ENCODE measurements at regions not wholly inside any gene's neighbourhood (a gene's known extent, or its start where the extent isn't known, plus 50 kb on each side); places are given as distances from the start of the nearest gene placed in this dataset.
A peak's percentile ranks its signal among the peaks of the same experiment; 100 is the strongest.

GRCh38 chr1:47627471-47628370 is 189.9 kb downstream of the FOXD2 start:
- DNase-seq: peak; percentile 12 to 46
- Histone ChIP-seq H3K4me1 (peaks cover 0 to 6% (median 1%) of the 10 kb centered on the region in 4 donors), H3K27me3 (peaks cover 0 to 6% of the 10 kb centered on the region in 2 donors), H3K36me3 (no peaks in the 10 kb centered on the region), H3K4me3 (no peak overlapping the region), H3K27ac (no peak overlapping the region), H3K9me3 (no peaks in the 10 kb centered on the region)
- intact Hi-C loops (cut with DNase I; ENCODE audit: low total_unique reads): no loop called here
- no peak for TF ChIP-seq CTCF (IDR thresholded peaks at IDR 0.05)

- H3K27ac ChIP-seq: no peak overlapping the region
- H3K27me3 ChIP-seq: peaks cover 0 to 6% of the 10 kb centered on the region in 2 donors
- no peaks in the 10 kb centered on the region for H3K4me1 ChIP-seq
- peak in 1 of 2 donors; percentile 12 for DNase-seq
- no peaks in the 10 kb centered on the region for H3K36me3 ChIP-seq
- H3K9me3 ChIP-seq: no peaks in the 10 kb centered on the region
- no peak for TF ChIP-seq CTCF (IDR thresholded peaks at IDR 0.05)
- intact Hi-C loops (cut with DNase I; ENCODE audit: low total_unique reads): no loop called here
- no peak overlapping the region for H3K4me3 ChIP-seq
These were observed 191.4 kb downstream of the FOXD2 start for GRCh38 chr1:47629201-47629600.

GRCh38 chr1:47630346-47630745 is 192.5 kb downstream of the FOXD2 start:
- DNase-seq: peak; percentile 2 to 46
- H3K9me3 ChIP-seq: no peaks in the 10 kb centered on the region
- H3K36me3 ChIP-seq: no peaks in the 10 kb centered on the region
- TF ChIP-seq CTCF (IDR thresholded peaks at IDR 0.05): no peak
- intact Hi-C loops (cut with DNase I; ENCODE audit: low total_unique reads): no loop called here
- no peaks in the 10 kb centered on the region for H3K4me1 ChIP-seq
- H3K27ac ChIP-seq: no peak overlapping the region
- peaks cover 0 to 6% of the 10 kb centered on the region in 2 donors for H3K27me3 ChIP-seq
- no peak overlapping the region for H3K4me3 ChIP-seq

- Histone ChIP-seq H3K36me3 (no peaks in the 10 kb centered on the region), H3K9me3 (no peaks in the 10 kb centered on the region), H3K27me3 (peaks cover 0 to 6% of the 10 kb centered on the region in 2 donors), H3K4me1 (no peaks in the 10 kb centered on the region), H3K27ac (no peak overlapping the region), H3K4me3 (no peak overlapping the region)
- intact Hi-C loops (cut with DNase I; ENCODE audit: low total_unique reads): no loop called here
- DNase-seq: peak in 1 of 2 donors; percentile 46
- no peak for TF ChIP-seq CTCF (IDR thresholded peaks at IDR 0.05)
These were observed 193.7 kb downstream of the FOXD2 start for GRCh38 chr1:47631411-47631995.

- H3K36me3 ChIP-seq: no peaks in the 10 kb centered on the region
- no peak for TF ChIP-seq CTCF (IDR thresholded peaks at IDR 0.05)
- H3K27ac ChIP-seq: no peak overlapping the region
- intact Hi-C loops (cut with DNase I; ENCODE audit: low total_unique reads): no loop called here
- H3K4me1 ChIP-seq: peaks cover 0 to 3% (median 0%) of the 10 kb centered on the region in 4 donors
- no peaks in the 10 kb centered on the region for H3K9me3 ChIP-seq
- no peak overlapping the region for H3K4me3 ChIP-seq
- DNase-seq: peak in 1 of 2 donors; percentile 46
- peaks cover 0 to 6% of the 10 kb centered on the region in 2 donors for H3K27me3 ChIP-seq
These were observed 197.3 kb downstream of the FOXD2 start for GRCh38 chr1:47635111-47635510.
